Ishikawa (cell line): ENCODE measurements at regions not wholly inside any gene's neighbourhood (a gene's known extent, or its start where the extent isn't known, plus 50 kb on each side); places are given as distances from the start of the nearest gene placed in this dataset.

Experiments used
- EP300 ChIP-seq: IDR thresholded peaks from 2 replicates; pipeline ENCODE4 v1.6.1; 2012; ENCODE audit warnings: borderline replicate concordance
- MAX ChIP-seq: IDR thresholded peaks from 2 replicates; pipeline ENCODE4 v1.6.1; 2012
- RAD21 ChIP-seq: IDR thresholded peaks from 2 replicates; pipeline ENCODE4 v1.6.1; 2012; ENCODE audit warnings: low read depth
- TAF1 ChIP-seq: IDR thresholded peaks from 2 replicates; pipeline ENCODE4 v1.6.1; 2012; ENCODE audit warnings: low read depth, mild to moderate bottlenecking
- TEAD4 ChIP-seq: IDR thresholded peaks from 2 replicates; pipeline ENCODE4 v1.6.1; 2012
- TF ChIP-seq, protein P1 (sequence below): IDR thresholded peaks from 2 replicates; pipeline ENCODE4 v1.6.1; 2012; ENCODE audit warnings: low read depth, mild to moderate bottlenecking

GRCh38 chr2:33670392-33670937 lies 71.4 kb upstream of the FAM98A start:
- no peak for TF ChIP-seq RAD21
- no peak for TF ChIP-seq TEAD4
- TF ChIP-seq, protein P1, sequence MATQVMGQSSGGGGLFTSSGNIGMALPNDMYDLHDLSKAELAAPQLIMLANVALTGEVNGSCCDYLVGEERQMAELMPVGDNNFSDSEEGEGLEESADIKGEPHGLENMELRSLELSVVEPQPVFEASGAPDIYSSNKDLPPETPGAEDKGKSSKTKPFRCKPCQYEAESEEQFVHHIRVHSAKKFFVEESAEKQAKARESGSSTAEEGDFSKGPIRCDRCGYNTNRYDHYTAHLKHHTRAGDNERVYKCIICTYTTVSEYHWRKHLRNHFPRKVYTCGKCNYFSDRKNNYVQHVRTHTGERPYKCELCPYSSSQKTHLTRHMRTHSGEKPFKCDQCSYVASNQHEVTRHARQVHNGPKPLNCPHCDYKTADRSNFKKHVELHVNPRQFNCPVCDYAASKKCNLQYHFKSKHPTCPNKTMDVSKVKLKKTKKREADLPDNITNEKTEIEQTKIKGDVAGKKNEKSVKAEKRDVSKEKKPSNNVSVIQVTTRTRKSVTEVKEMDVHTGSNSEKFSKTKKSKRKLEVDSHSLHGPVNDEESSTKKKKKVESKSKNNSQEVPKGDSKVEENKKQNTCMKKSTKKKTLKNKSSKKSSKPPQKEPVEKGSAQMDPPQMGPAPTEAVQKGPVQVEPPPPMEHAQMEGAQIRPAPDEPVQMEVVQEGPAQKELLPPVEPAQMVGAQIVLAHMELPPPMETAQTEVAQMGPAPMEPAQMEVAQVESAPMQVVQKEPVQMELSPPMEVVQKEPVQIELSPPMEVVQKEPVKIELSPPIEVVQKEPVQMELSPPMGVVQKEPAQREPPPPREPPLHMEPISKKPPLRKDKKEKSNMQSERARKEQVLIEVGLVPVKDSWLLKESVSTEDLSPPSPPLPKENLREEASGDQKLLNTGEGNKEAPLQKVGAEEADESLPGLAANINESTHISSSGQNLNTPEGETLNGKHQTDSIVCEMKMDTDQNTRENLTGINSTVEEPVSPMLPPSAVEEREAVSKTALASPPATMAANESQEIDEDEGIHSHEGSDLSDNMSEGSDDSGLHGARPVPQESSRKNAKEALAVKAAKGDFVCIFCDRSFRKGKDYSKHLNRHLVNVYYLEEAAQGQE: no peak
- no peak for TF ChIP-seq EP300
- no peak for TF ChIP-seq MAX
- TF ChIP-seq TAF1: no peak
